Testis (tissue), 2 donors: ENCODE measurements at regions not wholly inside any gene's neighbourhood (a gene's known extent, or its start where the extent isn't known, plus 50 kb on each side); places are given as distances from the start of the nearest gene placed in this dataset.

Source experiments
- POLR2A ChIP-seq: fragments of 450-650 bp; IDR thresholded peaks from one replicate; pipeline ENCODE4 v1.6.1; 2017; ENCODE audit warnings: antibody characterized with exemption, mild to moderate bottlenecking, moderate library complexity
- TF ChIP-seq, protein P1 (sequence below), 3 experiments: fragments of 450-650 bp in 2 of 3; fragments of 200-600 bp in 1 of 3; sonication (generic) in 1 of 3; IDR thresholded peaks; one replicate each; pipeline ENCODE4 v1.5.1; 2016 to 2019; ENCODE audit warnings: antibody characterized with exemption in 3 of 3, mild to moderate bottlenecking in 2 of 3, moderate library complexity in 1 of 3

DNA sequence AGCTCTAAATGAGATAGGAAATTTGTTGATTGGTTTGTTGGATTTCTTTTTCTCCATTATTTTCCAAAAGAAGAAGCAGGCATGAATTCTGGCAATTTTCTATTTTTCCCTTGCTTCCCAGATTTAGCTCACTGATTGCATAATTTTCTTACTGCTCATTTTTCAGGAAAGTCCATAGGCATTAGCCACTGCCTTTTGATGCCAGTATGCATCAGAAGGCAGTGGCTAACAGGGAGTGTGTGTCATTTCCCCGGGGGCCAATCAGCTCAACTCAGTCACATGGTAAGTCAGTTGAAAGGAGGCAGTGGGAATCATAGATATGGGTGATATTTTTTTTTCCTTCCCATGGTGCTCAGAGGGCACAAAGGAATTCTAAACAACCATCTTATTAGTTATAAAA lies 156.7 kb downstream of the TRIML1 start:
- TF ChIP-seq, protein P1, sequence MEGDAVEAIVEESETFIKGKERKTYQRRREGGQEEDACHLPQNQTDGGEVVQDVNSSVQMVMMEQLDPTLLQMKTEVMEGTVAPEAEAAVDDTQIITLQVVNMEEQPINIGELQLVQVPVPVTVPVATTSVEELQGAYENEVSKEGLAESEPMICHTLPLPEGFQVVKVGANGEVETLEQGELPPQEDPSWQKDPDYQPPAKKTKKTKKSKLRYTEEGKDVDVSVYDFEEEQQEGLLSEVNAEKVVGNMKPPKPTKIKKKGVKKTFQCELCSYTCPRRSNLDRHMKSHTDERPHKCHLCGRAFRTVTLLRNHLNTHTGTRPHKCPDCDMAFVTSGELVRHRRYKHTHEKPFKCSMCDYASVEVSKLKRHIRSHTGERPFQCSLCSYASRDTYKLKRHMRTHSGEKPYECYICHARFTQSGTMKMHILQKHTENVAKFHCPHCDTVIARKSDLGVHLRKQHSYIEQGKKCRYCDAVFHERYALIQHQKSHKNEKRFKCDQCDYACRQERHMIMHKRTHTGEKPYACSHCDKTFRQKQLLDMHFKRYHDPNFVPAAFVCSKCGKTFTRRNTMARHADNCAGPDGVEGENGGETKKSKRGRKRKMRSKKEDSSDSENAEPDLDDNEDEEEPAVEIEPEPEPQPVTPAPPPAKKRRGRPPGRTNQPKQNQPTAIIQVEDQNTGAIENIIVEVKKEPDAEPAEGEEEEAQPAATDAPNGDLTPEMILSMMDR (IDR thresholded peaks at IDR 0.05) = no peak
- TF ChIP-seq POLR2A = no peak
